Tibial artery (tissue), 4 donors: ENCODE measurements at regions not wholly inside any gene's neighbourhood (a gene's known extent, or its start where the extent isn't known, plus 50 kb on each side); places are given as distances from the start of the nearest gene placed in this dataset.
"Not testable (repeated sequence)": the region's sequence is repeated elsewhere in the genome, so short reads cannot be mapped to it uniquely, and the experiment has no call there.

ENCODE experiments used
- DNase-seq, 2 donors: peaks; one replicate each; pipeline ENCODE4 v3.0.0-alpha.2; 2019
- H3K27ac ChIP-seq, 2 donors: fragments of 200-600 bp; sonication (generic) in 1 of 2; 1 replicate in 1 of 2; 2 replicates in 1 of 2; pipeline ENCODE4 v1.5.1; 2018 to 2019; ENCODE audit warnings: mild to moderate bottlenecking in 1 of 2
- H3K27me3 ChIP-seq, 2 donors: fragments of 200-600 bp; sonication (generic) in 1 of 2; one replicate each; pipeline versions ENCODE4 v1.5.1 to v1.6.0; 2016 to 2019
- H3K36me3 ChIP-seq, 3 donors: fragments of 200-600 bp; sonication (generic) in 2 of 3; one replicate each; pipeline ENCODE4 v1.5.1; 2016 to 2019; ENCODE audit warnings: mild to moderate bottlenecking in 2 of 3
- H3K4me1 ChIP-seq, 4 donors: fragments of 200-600 bp; sonication (generic) in 2 of 4; 1 replicate in 3 of 4; 2 replicates in 1 of 4; pipeline ENCODE4 v1.5.1; 2016 to 2019
- H3K4me3 ChIP-seq, 2 donors: fragments of 200-600 bp; sonication (generic) in 1 of 2; 1 replicate in 1 of 2; 2 replicates in 1 of 2; pipeline ENCODE4 v1.5.1; 2018 to 2019; ENCODE audit warnings: mild to moderate bottlenecking in 2 of 2
- H3K9me3 ChIP-seq, 3 donors: fragments of 200-600 bp; sonication (generic) in 1 of 3; one replicate each; pipeline ENCODE4 v1.5.1; 2016 to 2019
- intact Hi-C: fragments of 100-400 bp; cut with DNase I; formaldehyde crosslinking; loops from one replicate; pipeline ENCODE4 v1.15.0; 2023; ENCODE audit warnings: low total_unique reads
- TF ChIP-seq, protein P1 (sequence below), 2 experiments: fragments of 200-600 bp in 1 of 2; fragments of 450-650 bp in 1 of 2; IDR thresholded peaks; one replicate each; pipeline ENCODE4 v1.5.1; 2017 to 2019; ENCODE audit warnings: antibody characterized with exemption in 2 of 2, mild to moderate bottlenecking in 1 of 2, moderate library complexity in 1 of 2

DNA sequence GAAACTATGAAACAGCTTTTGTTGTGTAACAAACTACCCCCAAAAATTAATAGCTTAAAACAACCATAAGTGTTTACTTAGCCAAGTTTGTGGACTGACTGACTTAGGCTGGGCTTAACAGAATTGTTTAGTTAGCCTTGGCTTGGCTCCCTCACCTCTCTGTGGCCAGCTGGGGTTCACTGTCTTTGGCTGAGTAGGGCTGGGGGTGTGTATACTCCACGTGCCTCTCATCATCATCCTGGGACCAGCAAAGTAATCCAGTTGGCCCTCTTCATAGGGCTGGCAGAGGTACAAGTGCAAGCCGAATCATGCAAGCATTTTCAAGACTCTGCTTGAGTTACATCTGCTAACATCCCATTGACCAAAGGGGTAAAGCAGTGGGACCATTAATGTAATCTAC, 252.3 kb downstream of the BRINP2 start:
- TF ChIP-seq, protein P1, sequence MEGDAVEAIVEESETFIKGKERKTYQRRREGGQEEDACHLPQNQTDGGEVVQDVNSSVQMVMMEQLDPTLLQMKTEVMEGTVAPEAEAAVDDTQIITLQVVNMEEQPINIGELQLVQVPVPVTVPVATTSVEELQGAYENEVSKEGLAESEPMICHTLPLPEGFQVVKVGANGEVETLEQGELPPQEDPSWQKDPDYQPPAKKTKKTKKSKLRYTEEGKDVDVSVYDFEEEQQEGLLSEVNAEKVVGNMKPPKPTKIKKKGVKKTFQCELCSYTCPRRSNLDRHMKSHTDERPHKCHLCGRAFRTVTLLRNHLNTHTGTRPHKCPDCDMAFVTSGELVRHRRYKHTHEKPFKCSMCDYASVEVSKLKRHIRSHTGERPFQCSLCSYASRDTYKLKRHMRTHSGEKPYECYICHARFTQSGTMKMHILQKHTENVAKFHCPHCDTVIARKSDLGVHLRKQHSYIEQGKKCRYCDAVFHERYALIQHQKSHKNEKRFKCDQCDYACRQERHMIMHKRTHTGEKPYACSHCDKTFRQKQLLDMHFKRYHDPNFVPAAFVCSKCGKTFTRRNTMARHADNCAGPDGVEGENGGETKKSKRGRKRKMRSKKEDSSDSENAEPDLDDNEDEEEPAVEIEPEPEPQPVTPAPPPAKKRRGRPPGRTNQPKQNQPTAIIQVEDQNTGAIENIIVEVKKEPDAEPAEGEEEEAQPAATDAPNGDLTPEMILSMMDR (IDR thresholded peaks at IDR 0.05), result no peak
- no peaks in the 10 kb centered on the region for H3K4me1 ChIP-seq
- H3K4me3 ChIP-seq, result no peak overlapping the region
- intact Hi-C loops, result no loop called here
- no peaks in the 10 kb centered on the region for H3K9me3 ChIP-seq
- H3K27me3 ChIP-seq, result no peaks in the 10 kb centered on the region
- H3K27ac ChIP-seq, result no peak overlapping the region
- DNase-seq, result no peak
- H3K36me3 ChIP-seq, result no peaks in the 10 kb centered on the region

DNA sequence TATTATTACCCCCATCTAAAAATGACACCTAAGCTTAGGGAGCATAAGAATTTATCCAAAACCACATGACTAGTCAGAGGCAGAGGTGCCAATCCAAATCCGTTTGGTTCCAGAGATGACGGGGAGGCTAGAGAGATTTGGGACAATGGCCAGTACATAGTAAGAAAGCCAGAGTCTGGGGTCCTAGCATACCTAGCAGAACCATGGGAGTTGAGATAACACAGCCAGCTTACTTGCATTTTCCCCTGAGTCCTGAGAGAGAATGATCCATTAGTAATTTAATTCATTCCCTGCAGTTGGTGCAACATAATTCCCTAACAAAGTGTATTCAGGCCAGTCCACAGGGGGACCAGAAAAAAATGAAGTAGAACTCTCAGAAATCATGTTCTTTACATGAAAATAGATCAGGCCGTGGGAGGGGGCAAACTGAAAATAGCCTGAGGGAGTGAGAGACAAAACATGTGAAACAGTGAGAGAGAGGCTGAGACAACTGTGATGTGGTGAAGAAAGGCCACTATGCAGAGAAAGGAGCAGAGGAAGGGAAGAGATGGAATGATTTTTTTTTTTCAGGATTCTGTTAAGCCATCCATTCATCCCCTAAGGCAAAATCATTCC, 243.3 kb downstream of the BRINP2 start:
- Histone ChIP-seq H3K27ac (no peak overlapping the region), H3K27me3 (no peaks in the 10 kb centered on the region), H3K36me3 (no peaks in the 10 kb centered on the region), H3K4me3 (no peak overlapping the region), H3K4me1 (no peaks in the 10 kb centered on the region), H3K9me3 (no peaks in the 10 kb centered on the region)
- no peak for DNase-seq
- TF ChIP-seq, protein P1 (IDR thresholded peaks at IDR 0.05), result no peak
- intact Hi-C loops, result no loop called here

DNA sequence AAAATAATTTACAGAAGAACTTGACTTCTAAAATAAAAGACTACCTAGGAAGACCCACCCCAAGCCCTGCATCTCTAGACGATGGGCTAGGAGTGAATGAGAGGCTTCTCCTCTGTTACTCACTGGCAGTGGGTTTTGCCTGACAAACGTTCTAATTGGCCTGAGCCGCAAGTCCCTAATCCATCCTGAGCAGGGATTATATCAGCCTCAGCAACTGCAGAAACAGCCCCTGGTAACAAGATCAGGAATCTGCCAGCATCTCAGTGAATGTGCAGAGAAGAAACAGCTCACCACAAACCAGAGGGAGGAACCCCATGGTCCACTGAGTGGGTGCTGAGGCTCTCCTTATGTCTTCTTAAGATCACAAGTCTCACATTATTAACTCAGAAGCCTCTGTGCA, 240.6 kb downstream of the BRINP2 start:
- intact Hi-C loops, result no loop called here
- Histone ChIP-seq H3K4me1 (no peaks in the 10 kb centered on the region), H3K27ac (no peak overlapping the region), H3K9me3 (no peaks in the 10 kb centered on the region), H3K4me3 (no peak overlapping the region), H3K27me3 (no peaks in the 10 kb centered on the region), H3K36me3 (no peaks in the 10 kb centered on the region)
- DNase-seq, result no peak
- TF ChIP-seq, protein P1 (IDR thresholded peaks at IDR 0.05), result no peak

DNA sequence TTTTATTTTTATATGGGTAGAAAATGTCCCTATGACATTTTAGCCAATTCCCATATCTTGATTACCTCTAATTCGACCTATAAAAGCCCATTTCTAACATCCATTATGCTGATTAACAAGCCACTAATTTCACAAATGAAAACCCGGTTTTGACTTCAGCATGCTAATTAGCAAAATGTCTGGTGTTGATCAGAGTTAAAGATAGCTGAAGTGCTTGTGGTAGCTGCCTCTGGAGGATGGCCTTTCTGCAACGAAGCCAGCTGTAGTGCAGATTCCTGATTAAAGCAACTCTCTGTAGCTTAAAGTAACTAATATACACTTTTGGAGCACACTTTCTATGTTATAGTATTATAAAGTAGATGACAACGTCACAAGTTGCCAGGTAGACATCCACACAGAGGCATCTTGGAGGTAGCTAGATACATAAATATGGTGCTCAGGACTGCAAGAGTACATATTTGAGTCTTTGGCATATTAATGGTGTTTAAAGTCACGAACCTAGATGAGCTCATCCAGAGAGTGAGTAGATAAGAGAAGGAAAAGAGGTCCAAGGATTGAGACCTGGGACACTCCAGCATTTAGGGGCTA, 239.5 kb downstream of the BRINP2 start:
- H3K27ac ChIP-seq, result no peak overlapping the region
- H3K4me3 ChIP-seq, result no peak overlapping the region
- TF ChIP-seq, protein P1 (IDR thresholded peaks at IDR 0.05), result no peak
- no peak for DNase-seq
- no peaks in the 10 kb centered on the region for H3K9me3 ChIP-seq
- H3K27me3 ChIP-seq, result no peaks in the 10 kb centered on the region
- no peaks in the 10 kb centered on the region for H3K36me3 ChIP-seq
- intact Hi-C loops, result no loop called here
- H3K4me1 ChIP-seq, result no peaks in the 10 kb centered on the region

DNA sequence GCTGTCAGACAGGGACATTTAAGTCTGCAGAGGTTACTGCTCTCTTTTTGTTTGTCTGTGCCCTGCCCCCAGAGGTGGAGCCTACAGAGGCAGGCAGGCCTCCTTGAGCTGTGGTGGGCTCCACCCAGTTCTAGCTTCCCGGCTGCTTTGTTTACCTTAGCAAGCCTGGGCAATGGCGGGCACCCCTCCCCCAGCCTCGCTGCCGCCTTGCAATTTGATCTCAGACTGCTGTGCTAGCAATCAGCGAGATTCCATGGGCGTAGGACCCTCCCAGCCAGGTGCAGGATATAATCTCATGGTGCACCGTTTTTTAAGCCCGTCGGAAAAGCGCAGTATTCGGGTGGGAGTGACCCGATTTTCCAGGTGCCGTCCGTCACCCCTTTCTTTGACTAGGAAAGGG, 235.6 kb downstream of the BRINP2 start:
- H3K9me3 ChIP-seq, H3K4me3 ChIP-seq, intact Hi-C loops, H3K27ac ChIP-seq, DNase-seq, H3K36me3 ChIP-seq, H3K4me1 ChIP-seq, H3K27me3 ChIP-seq: not testable (repeated sequence)

DNA sequence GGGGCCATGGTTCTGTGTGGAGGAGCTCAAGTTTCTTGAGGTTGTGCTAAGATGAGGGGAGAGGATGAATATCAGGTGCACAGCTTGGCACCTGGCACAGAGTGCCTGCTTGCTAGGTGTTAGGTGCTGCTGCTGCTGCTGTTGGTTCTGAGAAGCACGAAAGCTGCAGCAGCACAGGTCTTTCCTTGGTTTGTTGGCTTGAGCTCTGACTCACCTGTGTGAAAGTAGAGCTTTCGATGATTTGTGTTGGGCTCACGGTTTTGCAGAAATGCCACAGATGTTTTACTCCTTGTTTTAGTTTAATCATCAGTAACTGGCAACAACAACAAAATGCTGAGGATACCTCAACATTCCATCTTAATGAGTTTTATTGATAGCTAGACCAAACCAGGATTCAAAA, 221.6 kb downstream of the BRINP2 start:
- Histone ChIP-seq H3K27me3 (no peaks in the 10 kb centered on the region), H3K36me3 (no peaks in the 10 kb centered on the region), H3K4me1 (no peaks in the 10 kb centered on the region), H3K4me3 (no peak overlapping the region), H3K27ac (no peak overlapping the region), H3K9me3 (no peaks in the 10 kb centered on the region)
- no peak for DNase-seq
- intact Hi-C loops, result no loop called here
- TF ChIP-seq, protein P1 (IDR thresholded peaks at IDR 0.05), result no peak
